Hypothalamus (tissue), 51 donors: ENCODE measurements at regions not wholly inside any gene's neighbourhood (a gene's known extent, or its start where the extent isn't known, plus 50 kb on each side); places are given as distances from the start of the nearest gene placed in this dataset.
A peak's percentile ranks its signal among the peaks of the same experiment; 100 is the strongest.
"Not testable (repeated sequence)": the region's sequence is repeated elsewhere in the genome, so short reads cannot be mapped to it uniquely, and the experiment has no call there.

Experiments
- DNase-seq, 51 donors: peaks; one replicate each; lab custom pipeline; 2025; lab: John Stamatoyannopoulos, UW

GRCh38 chr10:63675171-63675570 is 154.0 kb downstream of the REEP3 start:
- DNase-seq: peak in 12 of 51 donors; percentile 5 to 27 (median 14)

GRCh38 chr10:63677001-63677400 is 155.8 kb downstream of the REEP3 start:
- no peak for DNase-seq

- not testable (repeated sequence) for DNase-seq
Observed at GRCh38 chr10:63680545-63680944, 159.3 kb downstream of the REEP3 start.

GRCh38 chr10:63681993-63682697 is 160.9 kb downstream of the REEP3 start:
- no peak for DNase-seq

- not testable (repeated sequence) for DNase-seq
Observed at GRCh38 chr10:63682698-63683052, 161.5 kb downstream of the REEP3 start.

- DNase-seq: no peak
Observed at GRCh38 chr10:63683223-63683622, 162.0 kb downstream of the REEP3 start.

GRCh38 chr10:63683686-63684085 is 162.5 kb downstream of the REEP3 start:
- no peak for DNase-seq

GRCh38 chr10:63684257-63684936 is 163.2 kb downstream of the REEP3 start:
- no peak for DNase-seq

- no peak for DNase-seq
Observed at GRCh38 chr10:63689768-63690167, 168.6 kb downstream of the REEP3 start.

- DNase-seq: no peak
Observed at GRCh38 chr10:63692220-63692896, 171.2 kb downstream of the REEP3 start.

- DNase-seq: not testable (repeated sequence)
Observed at GRCh38 chr10:63693021-63693420, 171.8 kb downstream of the REEP3 start.

- DNase-seq: no peak
Observed at GRCh38 chr10:63696205-63696604, 175.0 kb downstream of the REEP3 start.

- DNase-seq: no peak
Observed at GRCh38 chr10:63697956-63698786, 177.0 kb downstream of the REEP3 start.

GRCh38 chr10:63698787-63699150 is 177.6 kb downstream of the REEP3 start:
- DNase-seq: no peak

GRCh38 chr10:63699785-63700613 is 178.8 kb downstream of the REEP3 start:
- peak in 1 of 51 donors; percentile 8 for DNase-seq

- no peak for DNase-seq
Observed at GRCh38 chr10:63700631-63701156, 179.5 kb downstream of the REEP3 start.

- DNase-seq: no peak
Observed at GRCh38 chr10:63702092-63702491, 180.9 kb downstream of the REEP3 start.

GRCh38 chr10:63703113-63703670 is 182.0 kb downstream of the REEP3 start:
- peak in 1 of 51 donors; percentile 33 for DNase-seq

GRCh38 chr10:63703740-63704345 is 182.6 kb downstream of the REEP3 start:
- DNase-seq: no peak
